Duodenal mucosa (tissue), 2 donors: ENCODE measurements at regions not wholly inside any gene's neighbourhood (a gene's known extent, or its start where the extent isn't known, plus 50 kb on each side); places are given as distances from the start of the nearest gene placed in this dataset.

Experiments used
- H3K27ac ChIP-seq: one replicate; pipeline ENCODE4 v1.7.0; 2013; ENCODE audit warnings: low read depth, low read length
- H3K27me3 ChIP-seq, 2 donors: one replicate each; pipeline ENCODE4 v1.7.0; 2013; ENCODE audit warnings: low read length in 2 of 2, control low read depth in 1 of 2; ENCODE audit not compliant: insufficient read depth in 2 of 2, control insufficient read depth in 1 of 2
- H3K36me3 ChIP-seq, 2 donors: one replicate each; pipeline ENCODE4 v1.7.0; 2013; ENCODE audit warnings: low read length in 2 of 2, control low read depth in 1 of 2; ENCODE audit not compliant: insufficient read depth in 2 of 2, control insufficient read depth in 1 of 2
- H3K4me1 ChIP-seq, 2 donors: one replicate each; pipeline ENCODE4 v1.7.0; 2013; ENCODE audit warnings: low read length in 2 of 2, control low read depth in 1 of 2; ENCODE audit not compliant: insufficient read depth in 2 of 2, control insufficient read depth in 1 of 2
- H3K4me3 ChIP-seq, 2 donors: one replicate each; pipeline ENCODE4 v1.7.0; 2013; ENCODE audit warnings: low read length in 2 of 2, low read depth in 1 of 2
- H3K9ac ChIP-seq, 2 donors: one replicate each; pipeline ENCODE4 v1.7.0; 2013; ENCODE audit warnings: low read length in 2 of 2, low read depth in 1 of 2
- H3K9me3 ChIP-seq, 2 donors: one replicate each; pipeline ENCODE4 v1.7.0; 2013; ENCODE audit warnings: low read length in 2 of 2, control low read depth in 1 of 2; ENCODE audit not compliant: control insufficient read depth in 1 of 2

GRCh38 chr1:83511146-83511726 lies 487.7 kb downstream of the TTLL7 start:
- H3K27me3 ChIP-seq: no peaks in the 10 kb centered on the region
- H3K36me3 ChIP-seq: no peaks in the 10 kb centered on the region
- no peak overlapping the region for H3K27ac ChIP-seq
- no peaks in the 10 kb centered on the region for H3K4me1 ChIP-seq
- H3K9ac ChIP-seq: no peak overlapping the region
- H3K9me3 ChIP-seq: no peaks in the 10 kb centered on the region
- no peak overlapping the region for H3K4me3 ChIP-seq

GRCh38 chr1:83509301-83509781 lies 489.6 kb downstream of the TTLL7 start:
- Histone ChIP-seq H3K4me3 (no peak overlapping the region), H3K27ac (no peak overlapping the region), H3K4me1 (no peaks in the 10 kb centered on the region), H3K9ac (no peak overlapping the region), H3K27me3 (no peaks in the 10 kb centered on the region), H3K9me3 (no peaks in the 10 kb centered on the region), H3K36me3 (no peaks in the 10 kb centered on the region)

- no peaks in the 10 kb centered on the region for H3K4me1 ChIP-seq
- no peak overlapping the region for H3K9ac ChIP-seq
- no peak overlapping the region for H3K4me3 ChIP-seq
- no peaks in the 10 kb centered on the region for H3K36me3 ChIP-seq
- no peak overlapping the region for H3K27ac ChIP-seq
- no peaks in the 10 kb centered on the region for H3K9me3 ChIP-seq
- H3K27me3 ChIP-seq: no peaks in the 10 kb centered on the region
Observed at GRCh38 chr1:83508485-83509151, 490.3 kb downstream of the TTLL7 start.

- H3K9me3 ChIP-seq: no peaks in the 10 kb centered on the region
- H3K36me3 ChIP-seq: no peaks in the 10 kb centered on the region
- no peak overlapping the region for H3K4me3 ChIP-seq
- no peak overlapping the region for H3K9ac ChIP-seq
- H3K27ac ChIP-seq: no peak overlapping the region
- no peaks in the 10 kb centered on the region for H3K27me3 ChIP-seq
- no peaks in the 10 kb centered on the region for H3K4me1 ChIP-seq
Observed at GRCh38 chr1:83505148-83505547, 493.8 kb downstream of the TTLL7 start.

GRCh38 chr1:83503153-83503552 lies 495.8 kb downstream of the TTLL7 start:
- H3K9ac ChIP-seq: no peak overlapping the region

GRCh38 chr1:83500987-83501591 lies 497.8 kb downstream of the TTLL7 start:
- Histone ChIP-seq H3K27ac (no peak overlapping the region), H3K4me3 (no peak overlapping the region), H3K36me3 (no peaks in the 10 kb centered on the region), H3K4me1 (no peaks in the 10 kb centered on the region), H3K9ac (no peak overlapping the region), H3K27me3 (no peaks in the 10 kb centered on the region), H3K9me3 (no peaks in the 10 kb centered on the region)

More at GRCh38 chr1:83503153-83503552, 495.8 kb downstream of the TTLL7 start:
- Histone ChIP-seq H3K9me3 (no peaks in the 10 kb centered on the region), H3K4me1 (no peaks in the 10 kb centered on the region), H3K27me3 (no peaks in the 10 kb centered on the region), H3K4me3 (no peak overlapping the region), H3K27ac (no peak overlapping the region), H3K36me3 (no peaks in the 10 kb centered on the region)

- Histone ChIP-seq H3K4me1 (no peaks in the 10 kb centered on the region), H3K9me3 (no peaks in the 10 kb centered on the region), H3K4me3 (no peak overlapping the region), H3K9ac (no peak overlapping the region), H3K27ac (no peak overlapping the region), H3K36me3 (no peaks in the 10 kb centered on the region), H3K27me3 (no peaks in the 10 kb centered on the region)
Observed at GRCh38 chr1:83500531-83500930, 498.4 kb downstream of the TTLL7 start.

GRCh38 chr1:83499998-83500397 lies 498.9 kb downstream of the TTLL7 start:
- no peaks in the 10 kb centered on the region for H3K9me3 ChIP-seq
- no peak overlapping the region for H3K4me3 ChIP-seq
- H3K4me1 ChIP-seq: no peaks in the 10 kb centered on the region
- H3K9ac ChIP-seq: no peak overlapping the region
- no peaks in the 10 kb centered on the region for H3K27me3 ChIP-seq
- H3K27ac ChIP-seq: no peak overlapping the region
- H3K36me3 ChIP-seq: no peaks in the 10 kb centered on the region

GRCh38 chr1:83497563-83497962 lies 501.4 kb downstream of the TTLL7 start:
- H3K4me3 ChIP-seq: no peak overlapping the region
- no peaks in the 10 kb centered on the region for H3K4me1 ChIP-seq
- no peak overlapping the region for H3K27ac ChIP-seq
- H3K36me3 ChIP-seq: no peaks in the 10 kb centered on the region
- no peak overlapping the region for H3K9ac ChIP-seq
- no peaks in the 10 kb centered on the region for H3K27me3 ChIP-seq
- no peaks in the 10 kb centered on the region for H3K9me3 ChIP-seq

GRCh38 chr1:83495560-83495959 lies 503.4 kb downstream of the TTLL7 start:
- no peaks in the 10 kb centered on the region for H3K27me3 ChIP-seq
- no peaks in the 10 kb centered on the region for H3K4me1 ChIP-seq
- H3K4me3 ChIP-seq: no peak overlapping the region
- no peaks in the 10 kb centered on the region for H3K9me3 ChIP-seq
- H3K9ac ChIP-seq: no peak overlapping the region
- H3K27ac ChIP-seq: no peak overlapping the region
- H3K36me3 ChIP-seq: no peaks in the 10 kb centered on the region
